H9 (cell line): ENCODE measurements at regions not wholly inside any gene's neighbourhood (a gene's known extent, or its start where the extent isn't known, plus 50 kb on each side); places are given as distances from the start of the nearest gene placed in this dataset.

ENCODE experiments used
- DNase-seq: peaks from one replicate; pipeline ENCODE4 v3.0.0-alpha.2; 2017
- H2AFZ ChIP-seq: one replicate; pipeline ENCODE4 v1.6.1; 2013; ENCODE audit warnings: mild to moderate bottlenecking, low read length, control low read depth, moderate library complexity
- H2AK5ac ChIP-seq: 2 replicates; pipeline ENCODE4 v1.6.1; 2013; ENCODE audit warnings: low read length, control low read depth, mixed read lengths; ENCODE audit not compliant: insufficient read length
- H2BK120ac ChIP-seq: one replicate; pipeline ENCODE4 v1.6.1; 2013; ENCODE audit warnings: low read depth, mild to moderate bottlenecking, low read length, control low read depth, inconsistent platforms; ENCODE audit not compliant: poor library complexity, severe bottlenecking
- H2BK12ac ChIP-seq: 2 replicates; pipeline ENCODE4 v1.6.1; 2013; ENCODE audit warnings: low read length, control low read depth, mixed read lengths, low read depth; ENCODE audit not compliant: insufficient read length
- H2BK15ac ChIP-seq: 2 replicates; pipeline ENCODE4 v1.6.1; 2013; ENCODE audit warnings: low read depth, low read length, control low read depth
- H2BK20ac ChIP-seq: one replicate; pipeline ENCODE4 v1.6.1; 2013; ENCODE audit warnings: low read depth, mild to moderate bottlenecking, low read length, control low read depth, inconsistent platforms; ENCODE audit not compliant: poor library complexity, severe bottlenecking
- H2BK5ac ChIP-seq: 2 replicates; pipeline ENCODE4 v1.6.1; 2013; ENCODE audit warnings: low read length, control low read depth, mixed read lengths; ENCODE audit not compliant: insufficient read length
- H3K14ac ChIP-seq: 2 replicates; pipeline ENCODE4 v1.6.1; 2013; ENCODE audit warnings: low read length, control low read depth; ENCODE audit not compliant: insufficient read depth
- H3K18ac ChIP-seq: 2 replicates; pipeline ENCODE4 v1.6.1; 2013; ENCODE audit warnings: low read depth, mild to moderate bottlenecking, mixed read lengths, low read length, control low read depth; ENCODE audit not compliant: insufficient read length
- H3K23ac ChIP-seq: 2 replicates; pipeline ENCODE4 v1.6.1; 2013; ENCODE audit warnings: low read length, control low read depth, mixed read lengths, low read depth; ENCODE audit not compliant: insufficient read length
- H3K23me2 ChIP-seq: 2 replicates; pipeline ENCODE4 v1.6.1; 2013; ENCODE audit warnings: low read depth, mild to moderate bottlenecking, mixed read lengths, low read length, control low read depth; ENCODE audit not compliant: insufficient read length, poor library complexity, severe bottlenecking
- H3K27ac ChIP-seq: 2 replicates; pipeline ENCODE4 v1.5.1; 2013; ENCODE audit warnings: low read length, control low read depth, mixed read lengths, low read depth; ENCODE audit not compliant: insufficient read length
- H3K27me3 ChIP-seq: 2 replicates; pipeline ENCODE4 v1.6.1; 2013; ENCODE audit warnings: low read length, control low read depth, inconsistent platforms; ENCODE audit not compliant: insufficient read depth
- H3K4ac ChIP-seq: 2 replicates; pipeline ENCODE4 v1.6.1; 2013; ENCODE audit warnings: low read depth, mild to moderate bottlenecking, control low read depth, inconsistent platforms, low read length, moderate library complexity
- H3K4me1 ChIP-seq: 2 replicates; pipeline ENCODE4 v1.6.1; 2013; ENCODE audit warnings: low read length, control low read depth, inconsistent platforms; ENCODE audit not compliant: insufficient read depth
- H3K4me2 ChIP-seq: 2 replicates; pipeline ENCODE4 v1.6.1; 2013; ENCODE audit warnings: low read length, control low read depth, mixed read lengths; ENCODE audit not compliant: insufficient read length, insufficient read depth
- H3K56ac ChIP-seq: 2 replicates; pipeline ENCODE4 v1.6.1; 2013; ENCODE audit warnings: low read depth, mild to moderate bottlenecking, mixed read lengths, low read length, control low read depth; ENCODE audit not compliant: insufficient read length
- H3K79me1 ChIP-seq: 2 replicates; pipeline ENCODE4 v1.6.1; 2013; ENCODE audit warnings: low read depth, mild to moderate bottlenecking, moderate library complexity, low read length, control low read depth, inconsistent platforms; ENCODE audit not compliant: insufficient read depth, poor library complexity, severe bottlenecking
- H3K79me2 ChIP-seq: 2 replicates; pipeline ENCODE4 v1.6.1; 2013; ENCODE audit warnings: low read length, control low read depth, inconsistent platforms; ENCODE audit not compliant: insufficient read depth
- H3K9ac ChIP-seq: 2 replicates; pipeline ENCODE4 v1.6.1; 2013; ENCODE audit warnings: low read length, control low read depth, mixed read lengths; ENCODE audit not compliant: insufficient read length; ENCODE audit errors: extremely low read depth
- H3K9me3 ChIP-seq: one replicate; pipeline ENCODE4 v1.6.1; 2013; ENCODE audit warnings: low read depth, low read length, inconsistent platforms; ENCODE audit not compliant: control insufficient read depth
- H3T11ph ChIP-seq: one replicate; pipeline ENCODE4 v1.6.1; 2013; ENCODE audit warnings: mild to moderate bottlenecking, low read length, control low read depth, inconsistent platforms
- H4K20me1 ChIP-seq: one replicate; pipeline ENCODE4 v1.6.1; 2013; ENCODE audit not compliant: control insufficient read depth, insufficient read length, insufficient read depth
- H4K5ac ChIP-seq: 2 replicates; pipeline ENCODE4 v1.6.1; 2013; ENCODE audit warnings: low read depth, mild to moderate bottlenecking, mixed read lengths, low read length, control low read depth; ENCODE audit not compliant: insufficient read length
- H4K8ac ChIP-seq: replicated peaks from 2 replicates; pipeline ENCODE4 v1.6.1; 2013; ENCODE audit warnings: low read length, control low read depth, mixed read lengths, low read depth; ENCODE audit not compliant: insufficient read length
- H4K91ac ChIP-seq: 2 replicates; pipeline ENCODE4 v1.6.1; 2013; ENCODE audit warnings: low read depth, mild to moderate bottlenecking, moderate library complexity, mixed read lengths, low read length, control low read depth; ENCODE audit not compliant: insufficient read length
- H3K27ac Mint-ChIP-seq, 3 experiments: 2 replicates in 2 of 3; 3 replicates in 1 of 3; pipeline ENCODE4 v1.8.0; 2020 to 2021; ENCODE audit warnings: mixed read lengths in 3 of 3, mild to moderate bottlenecking in 1 of 3, moderate library complexity in 1 of 3
- H3K27me3 Mint-ChIP-seq: 2 replicates; pipeline ENCODE4 v1.8.0; 2021; ENCODE audit warnings: low read depth, mild to moderate bottlenecking, moderate library complexity, mixed read lengths
- H3K36me3 Mint-ChIP-seq, 3 experiments: 2 replicates in 2 of 3; 3 replicates in 1 of 3; pipeline ENCODE4 v1.8.0; 2020 to 2021; ENCODE audit warnings: low read depth in 3 of 3, mixed read lengths in 3 of 3; ENCODE audit not compliant: insufficient read depth in 1 of 3
- H3K4me1 Mint-ChIP-seq, 2 experiments: 2 replicates each; pipeline ENCODE4 v1.8.0; 2020; ENCODE audit warnings: mixed read lengths in 2 of 2
- H3K4me3 Mint-ChIP-seq, 2 experiments: 2 replicates in 1 of 2; 3 replicates in 1 of 2; pipeline ENCODE4 v1.8.0; 2020 to 2021; ENCODE audit warnings: mild to moderate bottlenecking in 2 of 2, mixed read lengths in 2 of 2, moderate library complexity in 1 of 2
- H3K9me3 Mint-ChIP-seq, 2 experiments: 2 replicates in 1 of 2; 3 replicates in 1 of 2; pipeline ENCODE4 v1.8.0; 2020; ENCODE audit warnings: mild to moderate bottlenecking in 2 of 2, mixed read lengths in 2 of 2, moderate library complexity in 1 of 2
- WGBS: extraction: QIAGEN DNeasy Blood & Tissue Kit; methylation state at CpG from one replicate; pipeline ENCODE4 v1.1.7; 2013; ENCODE audit warnings: missing lambda C conversion rate, low lambda C conversion rate, mixed read lengths; ENCODE audit not compliant: insufficient read length; ENCODE audit errors: extremely low coverage; 5-methylcytosine and 5-hydroxymethylcytosine counted together
- TF ChIP-seq, protein P1 (sequence below): fragments of 200-600 bp; sonication (generic); conservative IDR thresholded peaks from 3 replicates; pipeline ENCODE4 v1.8.0; 2021; ENCODE audit warnings: antibody characterized with exemption, mild to moderate bottlenecking

DNA sequence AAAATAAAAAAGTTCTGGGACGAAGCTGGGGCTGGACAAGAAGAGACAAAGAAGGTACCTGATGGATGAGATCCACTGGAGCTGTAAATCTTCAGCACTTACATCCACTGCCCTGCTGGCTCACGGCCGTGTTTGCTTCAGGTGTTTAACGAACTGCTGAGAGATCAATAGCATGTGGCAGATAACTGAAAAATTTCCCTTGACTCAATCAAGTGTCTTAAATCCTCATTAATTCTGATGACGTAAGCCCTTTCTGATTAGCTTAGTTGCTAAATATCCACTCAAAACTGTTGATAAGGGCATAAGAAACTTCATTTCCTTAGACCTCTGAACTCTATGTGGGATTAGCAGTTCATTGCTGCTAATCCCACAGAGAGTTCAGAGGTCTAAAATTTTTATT lies 354.2 kb upstream of the HS3ST1 start:
- no peaks in the 10 kb centered on the region for H3K9me3 ChIP-seq
- H3T11ph ChIP-seq, result no peak overlapping the region
- H2AK5ac ChIP-seq, result no peak overlapping the region
- H4K8ac ChIP-seq, result no peak overlapping the region
- no peak overlapping the region for H2BK120ac ChIP-seq
- no peaks in the 10 kb centered on the region for H3K4me1 ChIP-seq
- H3K27ac ChIP-seq, result no peak overlapping the region
- H2BK12ac ChIP-seq, result no peak overlapping the region
- H3K23ac ChIP-seq, result no peak overlapping the region
- no peaks in the 10 kb centered on the region for H3K79me2 ChIP-seq
- H2BK5ac ChIP-seq, result no peak overlapping the region
- Mint-ChIP-seq H3K27me3 (no peaks in the 10 kb centered on the region), H3K27ac (no peak overlapping the region), H3K9me3 (peaks cover 0 to 2% of the 10 kb centered on the region in 2 experiments; a peak in 1 of 5 replicates), H3K36me3 (no peaks in the 10 kb centered on the region), H3K4me3 (no peak overlapping the region), H3K4me1 (no peaks in the 10 kb centered on the region)
- no peak overlapping the region for H3K4ac ChIP-seq
- no peaks in the 10 kb centered on the region for H3K27me3 ChIP-seq
- no peak overlapping the region for H4K5ac ChIP-seq
- no peak overlapping the region for H2BK20ac ChIP-seq
- H4K20me1 ChIP-seq, result no peaks in the 10 kb centered on the region
- H4K91ac ChIP-seq, result no peak overlapping the region
- DNase-seq, result no peak
- H3K23me2 ChIP-seq, result no peaks in the 10 kb centered on the region
- no peak overlapping the region for H2BK15ac ChIP-seq
- H3K14ac ChIP-seq, result no peak overlapping the region
- no peak overlapping the region for H3K4me2 ChIP-seq
- H3K9ac ChIP-seq, result no peak overlapping the region
- no CpG with 5 or more reads among the region's 5 CpGs for WGBS
- H3K56ac ChIP-seq, result no peak overlapping the region
- H3K79me1 ChIP-seq, result no peaks in the 10 kb centered on the region
- no peak overlapping the region for H3K18ac ChIP-seq
- TF ChIP-seq, protein P1, sequence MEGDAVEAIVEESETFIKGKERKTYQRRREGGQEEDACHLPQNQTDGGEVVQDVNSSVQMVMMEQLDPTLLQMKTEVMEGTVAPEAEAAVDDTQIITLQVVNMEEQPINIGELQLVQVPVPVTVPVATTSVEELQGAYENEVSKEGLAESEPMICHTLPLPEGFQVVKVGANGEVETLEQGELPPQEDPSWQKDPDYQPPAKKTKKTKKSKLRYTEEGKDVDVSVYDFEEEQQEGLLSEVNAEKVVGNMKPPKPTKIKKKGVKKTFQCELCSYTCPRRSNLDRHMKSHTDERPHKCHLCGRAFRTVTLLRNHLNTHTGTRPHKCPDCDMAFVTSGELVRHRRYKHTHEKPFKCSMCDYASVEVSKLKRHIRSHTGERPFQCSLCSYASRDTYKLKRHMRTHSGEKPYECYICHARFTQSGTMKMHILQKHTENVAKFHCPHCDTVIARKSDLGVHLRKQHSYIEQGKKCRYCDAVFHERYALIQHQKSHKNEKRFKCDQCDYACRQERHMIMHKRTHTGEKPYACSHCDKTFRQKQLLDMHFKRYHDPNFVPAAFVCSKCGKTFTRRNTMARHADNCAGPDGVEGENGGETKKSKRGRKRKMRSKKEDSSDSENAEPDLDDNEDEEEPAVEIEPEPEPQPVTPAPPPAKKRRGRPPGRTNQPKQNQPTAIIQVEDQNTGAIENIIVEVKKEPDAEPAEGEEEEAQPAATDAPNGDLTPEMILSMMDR, result no peak
- no peak overlapping the region for H2AFZ ChIP-seq
